ENCODE measurements at regions not wholly inside any gene's neighbourhood (a gene's known extent, or its start where the extent isn't known, plus 50 kb on each side); places are given as distances from the start of the nearest gene placed in this dataset.

GRCh38 chr1:163652441-163652840 is 330.7 kb downstream of the NUF2 start (continued):
- TF ChIP-seq ATF2 (CRISPR knock-in tag; IDR thresholded peaks at IDR 0.05; ENCODE audit: borderline replicate concordance, low read depth) (no peak), STAT6 (CRISPR knock-in tag; conservative IDR thresholded peaks at IDR 0.05; ENCODE audit: low read depth) (no peak), TEAD4 (CRISPR knock-in tag; IDR thresholded peaks at IDR 0.05) (no peak), AFF4 (CRISPR knock-in tag; IDR thresholded peaks at IDR 0.05; ENCODE audit: borderline replicate concordance) (no peak)

- TF ChIP-seq HMGA2 (CRISPR knock-in tag; IDR thresholded peaks at IDR 0.05) (no peak), ZNF396 (CRISPR knock-in tag; IDR thresholded peaks at IDR 0.05; ENCODE audit: borderline replicate concordance) (no peak), MYBL2 (CRISPR knock-in tag; IDR thresholded peaks at IDR 0.05) (no peak), IRF2 (CRISPR knock-in tag; IDR thresholded peaks at IDR 0.05; ENCODE audit: borderline replicate concordance, low read depth) (no peak), ELF4 (CRISPR knock-in tag; IDR thresholded peaks at IDR 0.05; ENCODE audit: low read depth) (no peak), ZNF425 (CRISPR knock-in tag; conservative IDR thresholded peaks at IDR 0.05) (no peak), NR1H2 (CRISPR knock-in tag; IDR thresholded peaks at IDR 0.05) (no peak), KAT7 (CRISPR knock-in tag; IDR thresholded peaks at IDR 0.05; ENCODE audit: borderline replicate concordance) (no peak), NFE2L1 (CRISPR knock-in tag; IDR thresholded peaks at IDR 0.05) (no peak), ATF6 (CRISPR knock-in tag; IDR thresholded peaks at IDR 0.05) (no peak), AFF4 (CRISPR knock-in tag; IDR thresholded peaks at IDR 0.05; ENCODE audit: borderline replicate concordance) (no peak), ZBTB43 (CRISPR knock-in tag; IDR thresholded peaks at IDR 0.05) (no peak), MXD4 (CRISPR knock-in tag; IDR thresholded peaks at IDR 0.05; ENCODE audit: borderline replicate concordance) (no peak), SOX15 (CRISPR knock-in tag; IDR thresholded peaks at IDR 0.05) (no peak), TCF7 (CRISPR knock-in tag; IDR thresholded peaks at IDR 0.05; ENCODE audit: low read depth) (no peak), TEAD4 (CRISPR knock-in tag; IDR thresholded peaks at IDR 0.05) (no peak)
- CTCF ChIA-PET = interaction anchor here (0.7 kb wide), 1 partner anchor 89 kb away, joined by 3 read pairs; no protein-coding TSS in a partner anchor
Observed at GRCh38 chr1:163655565-163655964, 333.8 kb downstream of the NUF2 start.

More at GRCh38 chr1:163655565-163655964, 333.8 kb downstream of the NUF2 start:
- Mint-ChIP-seq H3K4me3 (no peak overlapping the region), H3K36me3 (peaks cover 4% of the 10 kb centered on the region), H3K27ac (no peak overlapping the region), H3K9me3 (peaks cover 4% of the 10 kb centered on the region), H3K4me1 (peaks cover 20% of the 10 kb centered on the region), H3K27me3 (ENCODE audit: low read depth) (peaks cover 2% of the 10 kb centered on the region; the same call in 1 of the 2 replicates)
- ATAC-seq = no peak
- DNase-seq (ENCODE audit: low spot score) = no peak
- POLR2A ChIA-PET = no interaction called here

Measured in WTC11 (cell line).